ENCODE measurements at regions not wholly inside any gene's neighbourhood (a gene's known extent, or its start where the extent isn't known, plus 50 kb on each side); places are given as distances from the start of the nearest gene placed in this dataset.

GRCh38 chr9:95778957-95779356, 96.5 kb upstream of the ERCC6L2 start:
- DNase-seq (no peak), ATAC-seq (ENCODE audit: poor library complexity) (no peak)
- Mint-ChIP-seq H3K27ac (no peak overlapping the region), H3K4me1 (ENCODE audit: low read depth) (no peaks in the 10 kb centered on the region), H3K27me3 (peaks cover 7% of the 10 kb centered on the region), H3K4me3 (no peak overlapping the region), H3K36me3 (ENCODE audit: low read depth) (no peaks in the 10 kb centered on the region), H3K9me3 (no peaks in the 10 kb centered on the region)
- no peak overlapping the region for H3K4me3 ChIP-seq (ENCODE audit: low read length)
- H3K4me1 ChIP-seq (ENCODE audit: insufficient read depth, low read length) = no peaks in the 10 kb centered on the region
- intact Hi-C loops (cut with DNase I, micrococcal nuclease) = no loop called here
- no peak overlapping the region for H3K27ac ChIP-seq (ENCODE audit: low read depth in 1 of 2, low read length in 2 of 2)
- no peaks in the 10 kb centered on the region for H3K27me3 ChIP-seq (ENCODE audit: control insufficient read depth in 1 of 2, insufficient read depth in 2 of 2, low read length in 2 of 2)
- H3K36me3 ChIP-seq (ENCODE audit: insufficient read depth, low read length) = no peaks in the 10 kb centered on the region
- H3K9me3 ChIP-seq (ENCODE audit: control insufficient read depth in 1 of 2, insufficient read depth in 1 of 2, low read length in 2 of 2) = peaks cover 0 to 6% of the 10 kb centered on the region in 2 experiments
- ChIA-PET CTCF (no interaction called here), POLR2A (no interaction called here)
- TF ChIP-seq, protein P1, sequence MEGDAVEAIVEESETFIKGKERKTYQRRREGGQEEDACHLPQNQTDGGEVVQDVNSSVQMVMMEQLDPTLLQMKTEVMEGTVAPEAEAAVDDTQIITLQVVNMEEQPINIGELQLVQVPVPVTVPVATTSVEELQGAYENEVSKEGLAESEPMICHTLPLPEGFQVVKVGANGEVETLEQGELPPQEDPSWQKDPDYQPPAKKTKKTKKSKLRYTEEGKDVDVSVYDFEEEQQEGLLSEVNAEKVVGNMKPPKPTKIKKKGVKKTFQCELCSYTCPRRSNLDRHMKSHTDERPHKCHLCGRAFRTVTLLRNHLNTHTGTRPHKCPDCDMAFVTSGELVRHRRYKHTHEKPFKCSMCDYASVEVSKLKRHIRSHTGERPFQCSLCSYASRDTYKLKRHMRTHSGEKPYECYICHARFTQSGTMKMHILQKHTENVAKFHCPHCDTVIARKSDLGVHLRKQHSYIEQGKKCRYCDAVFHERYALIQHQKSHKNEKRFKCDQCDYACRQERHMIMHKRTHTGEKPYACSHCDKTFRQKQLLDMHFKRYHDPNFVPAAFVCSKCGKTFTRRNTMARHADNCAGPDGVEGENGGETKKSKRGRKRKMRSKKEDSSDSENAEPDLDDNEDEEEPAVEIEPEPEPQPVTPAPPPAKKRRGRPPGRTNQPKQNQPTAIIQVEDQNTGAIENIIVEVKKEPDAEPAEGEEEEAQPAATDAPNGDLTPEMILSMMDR (IDR thresholded peaks at IDR 0.05) = no peak

- Histone ChIP-seq H3K4me3 (ENCODE audit: low read length) (no peak overlapping the region), H3K36me3 (ENCODE audit: insufficient read depth, low read length) (no peaks in the 10 kb centered on the region), H3K27me3 (ENCODE audit: control insufficient read depth in 1 of 2, insufficient read depth in 2 of 2, low read length in 2 of 2) (peaks cover 0 to 2% of the 10 kb centered on the region in 2 experiments), H3K9me3 (ENCODE audit: control insufficient read depth in 1 of 2, insufficient read depth in 1 of 2, low read length in 2 of 2) (no peaks in the 10 kb centered on the region), H3K4me1 (ENCODE audit: insufficient read depth, low read length) (peaks cover 4% of the 10 kb centered on the region), H3K27ac (ENCODE audit: low read depth in 1 of 2, low read length in 2 of 2) (no peak overlapping the region)
- Mint-ChIP-seq H3K9me3 (no peaks in the 10 kb centered on the region), H3K4me1 (ENCODE audit: low read depth) (peaks cover 1% of the 10 kb centered on the region), H3K27ac (no peak overlapping the region), H3K36me3 (ENCODE audit: low read depth) (no peaks in the 10 kb centered on the region), H3K4me3 (no peak overlapping the region), H3K27me3 (peaks cover 7% of the 10 kb centered on the region)
- POLR2A ChIA-PET = no interaction called here
- TF ChIP-seq, protein P1 (IDR thresholded peaks at IDR 0.05) = no peak
- ATAC-seq (ENCODE audit: poor library complexity) (no peak), DNase-seq (no peak)
- CTCF ChIA-PET = no interaction called here
- intact Hi-C loops (cut with DNase I, micrococcal nuclease) = no loop called here
Observed at GRCh38 chr9:95777136-95777535, 98.4 kb upstream of the ERCC6L2 start.

- intact Hi-C loops (cut with DNase I, micrococcal nuclease) = no loop called here
- CTCF ChIA-PET = no interaction called here
- Mint-ChIP-seq H3K36me3 (ENCODE audit: low read depth) (no peaks in the 10 kb centered on the region), H3K27me3 (peaks cover 15% of the 10 kb centered on the region), H3K27ac (no peak overlapping the region), H3K4me1 (ENCODE audit: low read depth) (peaks cover 11% of the 10 kb centered on the region), H3K4me3 (no peak overlapping the region), H3K9me3 (no peaks in the 10 kb centered on the region)
- ATAC-seq (ENCODE audit: poor library complexity) (no peak), DNase-seq (no peak)
- TF ChIP-seq, protein P1 (IDR thresholded peaks at IDR 0.05) = no peak
- Histone ChIP-seq H3K4me3 (ENCODE audit: low read length) (no peak overlapping the region), H3K4me1 (ENCODE audit: insufficient read depth, low read length) (peaks cover 5% of the 10 kb centered on the region), H3K9me3 (ENCODE audit: control insufficient read depth in 1 of 2, insufficient read depth in 1 of 2, low read length in 2 of 2) (no peaks in the 10 kb centered on the region), H3K27me3 (ENCODE audit: control insufficient read depth in 1 of 2, insufficient read depth in 2 of 2, low read length in 2 of 2) (peaks cover under 1 to 5% of the 10 kb centered on the region in 2 experiments), H3K27ac (ENCODE audit: low read depth in 1 of 2, low read length in 2 of 2) (no peak overlapping the region), H3K36me3 (ENCODE audit: insufficient read depth, low read length) (no peaks in the 10 kb centered on the region)
- POLR2A ChIA-PET = no interaction called here
Observed at GRCh38 chr9:95776176-95776575, 99.3 kb upstream of the ERCC6L2 start.
